ENCODE measurements at regions not wholly inside any gene's neighbourhood (a gene's known extent, or its start where the extent isn't known, plus 50 kb on each side); places are given as distances from the start of the nearest gene placed in this dataset.

DNA sequence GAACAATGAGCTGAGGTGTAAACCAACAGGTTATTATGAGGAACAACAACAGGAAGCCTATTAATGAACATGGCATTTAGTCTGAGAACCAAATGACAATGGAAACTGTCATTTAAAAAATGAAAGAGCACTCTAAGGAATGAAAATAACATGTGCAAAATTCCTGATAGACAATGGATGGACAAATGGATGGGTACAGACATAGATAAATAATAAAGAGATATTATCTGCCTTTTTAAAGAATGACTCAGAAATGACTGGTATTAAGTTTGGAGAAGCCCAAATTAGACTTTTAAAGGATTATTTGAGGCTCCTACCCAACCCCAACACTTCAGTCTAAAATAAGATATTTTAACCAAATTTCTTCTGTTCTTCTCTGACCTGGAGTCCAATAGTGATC, 650.5 kb upstream of the ZNF385D start:
- TF ChIP-seq POLR2AphosphoS5 (IDR thresholded peaks at IDR 0.05; ENCODE audit: borderline replicate concordance, low read depth, low read length) (no peak), EZH2 (IDR thresholded peaks at IDR 0.05) (no peak)

Data from SK-N-MC (cell line).